Sigmoid colon (tissue), 6 donors: ENCODE measurements at regions not wholly inside any gene's neighbourhood (a gene's known extent, or its start where the extent isn't known, plus 50 kb on each side); places are given as distances from the start of the nearest gene placed in this dataset.

Experiments used
- DNase-seq: peaks from one replicate; pipeline ENCODE4 v3.0.0-alpha.2; 2019
- H3K27ac ChIP-seq, 4 donors: fragments of 200-600 bp; sonication (generic); one replicate each; pipeline ENCODE4 v1.5.1; 2016 to 2019; ENCODE audit warnings: mild to moderate bottlenecking in 1 of 4
- H3K27me3 ChIP-seq, 3 donors: fragments of 200-600 bp; sonication (generic); one replicate each; pipeline ENCODE4 v1.5.1; 2019; ENCODE audit warnings: mild to moderate bottlenecking in 1 of 3
- H3K36me3 ChIP-seq, 4 donors: fragments of 200-600 bp; sonication (generic); one replicate each; pipeline ENCODE4 v1.5.1; 2016 to 2019
- H3K4me1 ChIP-seq, 4 donors: fragments of 200-600 bp; sonication (generic); one replicate each; pipeline ENCODE4 v1.5.1; 2017 to 2019
- H3K4me3 ChIP-seq, 4 donors: fragments of 200-600 bp; sonication (generic); one replicate each; pipeline ENCODE4 v1.5.1; 2017 to 2019; ENCODE audit warnings: mild to moderate bottlenecking in 2 of 4, moderate library complexity in 1 of 4
- H3K9me3 ChIP-seq, 4 donors: fragments of 200-600 bp in 3 of 4; sonication (generic) in 3 of 4; one replicate each; pipeline versions ENCODE4 v1.5.1 to v1.6.1; 2013 to 2019
- EP300 ChIP-seq, 4 donors: sonication (generic); formaldehyde crosslinking; IDR thresholded peaks; one replicate each; pipeline ENCODE4 v1.6.1; 2017; ENCODE audit warnings: antibody characterized with exemption in 4 of 4
- POLR2A ChIP-seq, 2 donors: fragments of 450-650 bp; IDR thresholded peaks; one replicate each; pipeline ENCODE4 v1.6.1; 2016; ENCODE audit warnings: antibody characterized with exemption in 2 of 2, mild to moderate bottlenecking in 2 of 2, moderate library complexity in 2 of 2
- POLR2AphosphoS5 ChIP-seq, 4 donors: sonication (generic); formaldehyde crosslinking; IDR thresholded peaks; one replicate each; pipeline ENCODE4 v1.6.1; 2017; ENCODE audit warnings: antibody characterized with exemption in 4 of 4
- WGBS, 2 donors: extraction: QIAGEN DNeasy Blood & Tissue Kit; methylation state at CpG; one replicate each; pipeline ENCODE4 v1.1.7; 2013; 5-methylcytosine and 5-hydroxymethylcytosine counted together
- intact Hi-C: fragments of 100-400 bp; cut with DNase I; formaldehyde crosslinking; loops from one replicate; pipeline ENCODE4 v1.15.1; 2023
- TF ChIP-seq, protein P1 (sequence below), 4 experiments: fragments of 450-650 bp in 3 of 4; fragments of 200-600 bp in 1 of 4; IDR thresholded peaks; one replicate each; pipeline ENCODE4 v1.5.1; 2016 to 2019; ENCODE audit warnings: antibody characterized with exemption in 4 of 4, mild to moderate bottlenecking in 3 of 4, moderate library complexity in 2 of 4
- donor health status: healthy with polysubstance abuse.
- donor health status: healthy.

GRCh38 chr1:164087906-164088453 is 471.0 kb upstream of the PBX1 start:
- no peaks in the 10 kb centered on the region for H3K27me3 ChIP-seq
- TF ChIP-seq EP300 (IDR thresholded peaks at IDR 0.05), result no peak
- TF ChIP-seq POLR2AphosphoS5 (IDR thresholded peaks at IDR 0.05), result no peak
- no peak for TF ChIP-seq POLR2A (IDR thresholded peaks at IDR 0.05)
- TF ChIP-seq, protein P1, sequence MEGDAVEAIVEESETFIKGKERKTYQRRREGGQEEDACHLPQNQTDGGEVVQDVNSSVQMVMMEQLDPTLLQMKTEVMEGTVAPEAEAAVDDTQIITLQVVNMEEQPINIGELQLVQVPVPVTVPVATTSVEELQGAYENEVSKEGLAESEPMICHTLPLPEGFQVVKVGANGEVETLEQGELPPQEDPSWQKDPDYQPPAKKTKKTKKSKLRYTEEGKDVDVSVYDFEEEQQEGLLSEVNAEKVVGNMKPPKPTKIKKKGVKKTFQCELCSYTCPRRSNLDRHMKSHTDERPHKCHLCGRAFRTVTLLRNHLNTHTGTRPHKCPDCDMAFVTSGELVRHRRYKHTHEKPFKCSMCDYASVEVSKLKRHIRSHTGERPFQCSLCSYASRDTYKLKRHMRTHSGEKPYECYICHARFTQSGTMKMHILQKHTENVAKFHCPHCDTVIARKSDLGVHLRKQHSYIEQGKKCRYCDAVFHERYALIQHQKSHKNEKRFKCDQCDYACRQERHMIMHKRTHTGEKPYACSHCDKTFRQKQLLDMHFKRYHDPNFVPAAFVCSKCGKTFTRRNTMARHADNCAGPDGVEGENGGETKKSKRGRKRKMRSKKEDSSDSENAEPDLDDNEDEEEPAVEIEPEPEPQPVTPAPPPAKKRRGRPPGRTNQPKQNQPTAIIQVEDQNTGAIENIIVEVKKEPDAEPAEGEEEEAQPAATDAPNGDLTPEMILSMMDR (IDR thresholded peaks at IDR 0.05), result no peak
- no peak overlapping the region for H3K27ac ChIP-seq
- no peaks in the 10 kb centered on the region for H3K36me3 ChIP-seq
- no peaks in the 10 kb centered on the region for H3K4me1 ChIP-seq
- no peaks in the 10 kb centered on the region for H3K9me3 ChIP-seq
- H3K4me3 ChIP-seq, result no peak overlapping the region
- 45 to 60% methylated on average over 6 of the region's 6 CpGs for WGBS, 2 donors
- DNase-seq, result no peak
- intact Hi-C loops, result no loop called here

DNA sequence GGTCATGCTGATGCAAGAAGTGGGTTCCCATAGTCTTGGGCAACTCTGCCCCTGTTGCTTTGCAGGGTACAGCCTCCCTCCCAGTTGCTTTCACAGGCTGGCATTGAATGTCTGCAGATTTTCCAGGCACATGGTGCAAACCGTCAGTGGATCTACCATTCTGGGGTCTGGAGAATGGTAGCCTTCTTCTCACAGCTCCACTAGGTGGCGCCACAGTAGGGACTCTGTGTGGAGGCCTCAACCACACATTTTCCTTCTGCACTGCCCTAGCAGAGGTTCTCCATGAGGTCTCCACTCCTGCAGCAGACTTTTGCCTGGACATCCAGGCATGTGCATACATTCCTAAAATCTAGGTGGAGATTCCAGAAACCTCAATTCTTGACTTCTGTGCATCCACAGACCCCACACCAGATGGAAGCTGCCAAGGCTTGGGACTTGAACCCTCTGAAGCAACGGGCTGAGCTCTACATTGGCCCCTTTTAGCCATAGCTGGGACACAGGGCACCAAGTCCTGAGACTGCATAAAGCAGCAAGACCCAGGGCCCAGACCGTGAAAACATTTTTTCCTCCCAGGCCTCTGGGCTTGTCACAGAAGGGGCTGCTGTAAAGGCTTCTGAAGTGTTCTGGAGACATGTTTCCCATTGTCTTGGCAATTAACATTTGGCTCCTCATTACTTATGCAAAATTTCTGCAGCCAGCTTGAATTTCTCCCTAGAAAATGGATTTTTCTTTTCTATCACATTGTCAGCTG is 466.2 kb upstream of the PBX1 start:
- intact Hi-C loops, result no loop called here
- no peaks in the 10 kb centered on the region for H3K36me3 ChIP-seq
- no peak overlapping the region for H3K4me3 ChIP-seq
- DNase-seq, result no peak
- H3K27me3 ChIP-seq, result no peaks in the 10 kb centered on the region
- H3K27ac ChIP-seq, result no peak overlapping the region
- no peaks in the 10 kb centered on the region for H3K4me1 ChIP-seq
- H3K9me3 ChIP-seq, result peaks cover 0 to 2% (median 1%) of the 10 kb centered on the region in 4 donors
- WGBS, 2 donors, result 64 to 82% methylated on average over 4 of the region's 4 CpGs
- TF ChIP-seq EP300 (IDR thresholded peaks at IDR 0.05), result no peak
- TF ChIP-seq, protein P1 (IDR thresholded peaks at IDR 0.05), result peak in 1 of 4 experiments; percentile 7

DNA sequence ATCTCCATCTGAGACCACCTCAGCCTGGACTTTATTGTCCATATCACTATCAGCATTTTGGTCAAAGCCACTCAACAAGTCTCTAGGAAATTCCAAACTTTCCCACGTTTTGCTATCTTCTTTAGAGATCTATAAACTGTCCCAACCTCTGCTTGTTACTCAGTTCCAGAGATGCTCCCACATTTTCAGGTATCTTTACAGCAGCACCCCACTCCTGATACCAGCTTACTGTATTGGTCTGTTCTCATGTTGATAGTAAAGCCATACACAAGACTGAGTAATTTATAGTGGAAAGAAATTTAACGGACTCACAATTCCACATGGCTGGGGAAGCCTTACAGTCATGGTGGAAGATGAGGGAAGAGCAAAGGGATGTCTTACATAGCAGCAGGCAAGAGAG is 465.4 kb upstream of the PBX1 start:
- Histone ChIP-seq H3K9me3 (peaks cover 0 to 2% (median 1%) of the 10 kb centered on the region in 4 donors), H3K36me3 (no peaks in the 10 kb centered on the region), H3K27me3 (no peaks in the 10 kb centered on the region), H3K4me3 (no peak overlapping the region), H3K4me1 (no peaks in the 10 kb centered on the region), H3K27ac (no peak overlapping the region)
- intact Hi-C loops, result no loop called here
- DNase-seq, result no peak
- WGBS, 2 donors, result 83% methylated on average over 2 of the region's 2 CpGs
- TF ChIP-seq, protein P1 (IDR thresholded peaks at IDR 0.05), result no peak
- no peak for TF ChIP-seq EP300 (IDR thresholded peaks at IDR 0.05)
- TF ChIP-seq POLR2AphosphoS5 (IDR thresholded peaks at IDR 0.05), result no peak
- TF ChIP-seq POLR2A (IDR thresholded peaks at IDR 0.05), result no peak

GRCh38 chr1:164101802-164102201 is 457.2 kb upstream of the PBX1 start:
- intact Hi-C loops, result no loop called here
- WGBS, 2 donors, result 94 to 95% methylated on average over 2 of the region's 2 CpGs

More at GRCh38 chr1:164101802-164102201, 457.2 kb upstream of the PBX1 start:
- no peak for DNase-seq
- H3K36me3 ChIP-seq, result no peaks in the 10 kb centered on the region
- H3K9me3 ChIP-seq, result no peaks in the 10 kb centered on the region
- H3K4me3 ChIP-seq, result no peak overlapping the region
- H3K27ac ChIP-seq, result no peak overlapping the region
- H3K27me3 ChIP-seq, result no peaks in the 10 kb centered on the region
- no peaks in the 10 kb centered on the region for H3K4me1 ChIP-seq
- TF ChIP-seq, protein P1 (IDR thresholded peaks at IDR 0.05), result no peak
- no peak for TF ChIP-seq EP300 (IDR thresholded peaks at IDR 0.05)
- no peak for TF ChIP-seq POLR2A (IDR thresholded peaks at IDR 0.05)
- no peak for TF ChIP-seq POLR2AphosphoS5 (IDR thresholded peaks at IDR 0.05)
